Large intestine (tissue), 3 donors: ENCODE measurements at regions not wholly inside any gene's neighbourhood (a gene's known extent, or its start where the extent isn't known, plus 50 kb on each side); places are given as distances from the start of the nearest gene placed in this dataset.

Source experiments
- DNase-seq, 2 donors: peaks; one replicate each; pipeline versions ENCODE4 v3.0.0 to v3.0.0-alpha.2; 2013
- H3K27ac ChIP-seq: one replicate; pipeline ENCODE4 v1.5.1; 2013; ENCODE audit warnings: low read length
- H3K27me3 ChIP-seq: 2 replicates; pipeline ENCODE4 v1.6.1; 2013; ENCODE audit warnings: low read length; ENCODE audit not compliant: control insufficient read depth, insufficient read depth
- H3K36me3 ChIP-seq: 2 replicates; pipeline ENCODE4 v1.6.1; 2013; ENCODE audit warnings: low read length; ENCODE audit not compliant: control insufficient read depth, insufficient read depth
- H3K4me1 ChIP-seq: one replicate; pipeline ENCODE4 v1.6.1; 2013; ENCODE audit warnings: low read length; ENCODE audit not compliant: control insufficient read depth, insufficient read depth
- H3K4me3 ChIP-seq: one replicate; pipeline ENCODE4 v1.5.1; 2013; ENCODE audit warnings: low read length
- H3K9me3 ChIP-seq: one replicate; pipeline ENCODE4 v1.6.1; 2013; ENCODE audit warnings: mild to moderate bottlenecking, low read depth, low read length, moderate library complexity; ENCODE audit not compliant: control insufficient read depth
- WGBS: methylation state at CpG from one replicate; pipeline ENCODE4 v1.1.5; 2013; ENCODE audit warnings: low lambda C conversion rate; ENCODE audit not compliant: insufficient coverage; 5-methylcytosine and 5-hydroxymethylcytosine counted together

DNA sequence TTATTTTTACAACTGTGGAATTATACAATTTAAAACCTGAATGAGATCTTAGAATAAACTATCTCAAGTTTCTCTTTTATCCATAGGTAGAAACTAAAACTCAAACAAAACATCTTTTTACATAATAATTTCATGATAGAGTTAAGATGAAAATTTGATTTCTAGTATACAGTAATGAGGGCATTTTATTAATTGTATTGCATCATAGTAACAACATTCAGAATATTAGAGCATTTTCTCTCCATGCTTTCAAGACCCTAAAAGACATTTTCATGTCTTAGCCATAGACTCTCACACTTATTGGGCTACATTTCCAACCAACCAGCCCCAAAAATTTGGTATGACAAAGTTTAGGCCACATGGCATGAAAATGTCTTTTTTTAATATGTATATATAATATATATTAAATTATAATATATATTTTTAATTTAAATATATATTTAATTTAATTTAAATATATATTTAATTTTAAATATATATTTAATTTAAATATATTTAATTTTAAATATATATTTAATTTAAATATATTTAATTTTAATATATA, 195.7 kb upstream of the STEAP1 start:
- H3K9me3 ChIP-seq = no peaks in the 10 kb centered on the region
- DNase-seq = no peak
- H3K4me1 ChIP-seq = no peaks in the 10 kb centered on the region
- no peaks in the 10 kb centered on the region for H3K27me3 ChIP-seq
- no peaks in the 10 kb centered on the region for H3K36me3 ChIP-seq
- H3K4me3 ChIP-seq = no peak overlapping the region
- H3K27ac ChIP-seq = no peak overlapping the region

DNA sequence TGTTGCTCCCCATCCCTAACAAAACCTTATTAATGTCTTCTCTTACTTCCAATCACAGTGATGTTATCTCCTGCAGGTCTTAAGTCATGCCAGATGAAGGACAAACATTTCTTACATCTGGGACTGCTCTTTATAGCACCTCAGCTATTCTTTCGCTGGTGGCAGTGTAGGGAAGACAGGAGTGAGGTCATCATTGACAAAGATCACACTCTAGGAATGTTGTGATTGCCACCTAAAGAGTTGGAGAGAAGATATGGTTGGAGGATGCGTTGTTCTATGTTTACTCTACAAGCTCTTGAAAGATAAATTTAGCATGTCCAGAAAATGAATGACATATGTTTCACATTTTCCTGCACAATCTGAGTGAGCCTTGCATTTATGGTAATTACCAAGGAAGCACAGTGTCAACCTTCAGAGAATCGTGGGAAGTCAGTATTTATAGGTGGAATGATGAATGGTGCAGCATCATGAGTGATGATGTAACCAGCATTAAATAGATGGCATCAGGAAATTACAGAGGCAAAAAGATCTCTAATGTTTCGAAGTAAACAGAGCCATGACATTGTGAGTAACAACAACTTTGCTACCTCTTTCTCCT, 188.1 kb upstream of the STEAP1 start:
- H3K27ac ChIP-seq = no peak overlapping the region
- DNase-seq = no peak
- 80% methylated on average over 1 of the region's 4 CpGs for whole genome bisulfite sequencing
- no peaks in the 10 kb centered on the region for H3K27me3 ChIP-seq
- H3K9me3 ChIP-seq = no peaks in the 10 kb centered on the region
- no peaks in the 10 kb centered on the region for H3K36me3 ChIP-seq
- H3K4me1 ChIP-seq = no peaks in the 10 kb centered on the region
- no peak overlapping the region for H3K4me3 ChIP-seq

DNA sequence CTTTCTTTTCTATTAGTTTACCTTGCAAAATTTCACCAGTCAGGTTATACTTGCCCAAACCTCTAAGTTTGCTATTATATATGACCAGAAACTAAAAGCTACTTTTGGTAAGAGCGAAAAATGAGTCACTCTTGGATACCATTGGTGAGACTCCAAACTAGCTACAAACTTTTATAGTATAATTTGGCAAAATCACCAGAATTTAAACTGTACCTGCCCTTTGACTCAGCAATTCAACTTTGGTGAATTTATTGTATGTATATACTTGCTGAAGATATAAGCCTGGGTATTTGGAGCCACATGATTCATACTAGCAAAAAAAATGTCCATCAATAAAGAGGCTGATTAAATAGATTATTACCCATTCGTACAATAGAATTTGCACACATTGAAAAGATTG, 178.7 kb upstream of the STEAP1 start:
- no peaks in the 10 kb centered on the region for H3K36me3 ChIP-seq
- WGBS = 100% methylated on average over 1 of the region's 2 CpGs
- no peaks in the 10 kb centered on the region for H3K9me3 ChIP-seq
- no peak overlapping the region for H3K27ac ChIP-seq
- H3K4me3 ChIP-seq = no peak overlapping the region
- DNase-seq = no peak
- H3K27me3 ChIP-seq = no peaks in the 10 kb centered on the region
- no peaks in the 10 kb centered on the region for H3K4me1 ChIP-seq

DNA sequence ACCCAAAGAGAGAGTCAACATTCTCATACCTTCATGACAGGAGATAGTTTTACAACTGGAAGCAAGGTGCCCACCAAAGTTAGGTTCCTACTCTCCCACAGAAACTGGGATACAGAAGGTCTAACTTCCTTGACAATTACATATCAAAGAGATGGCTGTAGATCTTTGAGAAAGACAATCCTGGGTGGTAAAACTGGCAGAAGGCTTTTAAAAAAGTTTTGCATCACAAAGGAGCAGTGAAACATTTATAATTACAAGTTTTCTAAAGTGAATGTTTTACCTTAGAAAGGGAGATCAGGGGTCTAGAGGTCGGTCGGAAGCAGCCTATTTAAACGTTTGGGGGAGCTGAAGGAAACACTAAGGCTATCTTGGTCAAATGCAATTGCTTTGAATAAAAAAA, 166.6 kb upstream of the STEAP1 start:
- H3K4me3 ChIP-seq = no peak overlapping the region
- no peaks in the 10 kb centered on the region for H3K36me3 ChIP-seq
- WGBS = 40% methylated on average over 3 of the region's 3 CpGs
- no peaks in the 10 kb centered on the region for H3K9me3 ChIP-seq
- H3K27me3 ChIP-seq = no peaks in the 10 kb centered on the region
- no peak overlapping the region for H3K27ac ChIP-seq
- DNase-seq = no peak
- no peaks in the 10 kb centered on the region for H3K4me1 ChIP-seq

DNA sequence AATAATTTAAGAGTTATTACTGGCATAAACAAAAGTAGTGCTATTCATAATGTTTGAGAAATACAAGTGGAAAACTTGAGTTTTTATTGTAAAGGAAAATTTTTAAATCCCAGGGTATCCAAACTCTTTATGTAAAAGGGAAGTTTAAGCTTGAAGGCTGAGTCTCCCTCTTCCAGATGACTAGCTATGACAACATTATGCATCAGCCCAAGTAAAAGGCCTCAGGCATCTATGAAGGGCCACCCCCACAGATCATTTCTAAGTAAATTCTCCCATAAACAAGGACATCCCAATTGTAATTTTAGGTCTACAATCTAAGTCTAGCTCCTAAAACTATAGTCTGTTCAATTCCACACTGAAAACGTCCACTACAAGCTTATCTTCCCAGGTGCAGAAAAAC, 166.2 kb upstream of the STEAP1 start:
- no peak overlapping the region for H3K27ac ChIP-seq
- H3K4me3 ChIP-seq = no peak overlapping the region
- H3K4me1 ChIP-seq = no peaks in the 10 kb centered on the region
- no CpG with 5 or more reads among the region's 1 CpG for WGBS
- no peak for DNase-seq
- H3K9me3 ChIP-seq = no peaks in the 10 kb centered on the region
- H3K36me3 ChIP-seq = no peaks in the 10 kb centered on the region
- no peaks in the 10 kb centered on the region for H3K27me3 ChIP-seq

DNA sequence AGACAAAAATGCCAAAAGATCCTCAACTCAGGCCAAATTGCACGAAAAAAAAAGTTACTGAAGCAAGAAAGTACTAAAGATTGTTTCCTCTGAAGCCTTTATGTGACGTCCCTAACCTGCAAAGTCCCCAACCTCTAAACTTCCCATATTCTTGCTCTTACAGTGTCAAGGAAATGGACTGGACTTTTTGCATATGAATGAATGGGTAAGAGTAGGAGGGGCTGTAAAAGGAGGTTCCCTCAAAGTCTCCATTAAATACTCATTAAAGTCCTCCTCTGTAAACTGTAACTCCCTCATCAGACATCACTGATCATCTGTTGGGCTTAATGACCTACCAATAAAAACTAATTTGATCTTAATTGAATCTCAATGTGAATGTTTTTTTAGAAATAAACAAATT, 164.8 kb upstream of the STEAP1 start:
- no peak for DNase-seq
- H3K4me3 ChIP-seq = no peak overlapping the region
- no peaks in the 10 kb centered on the region for H3K9me3 ChIP-seq
- WGBS = 82% methylated on average over 2 of the region's 2 CpGs
- H3K4me1 ChIP-seq = no peaks in the 10 kb centered on the region
- no peaks in the 10 kb centered on the region for H3K36me3 ChIP-seq
- H3K27me3 ChIP-seq = no peaks in the 10 kb centered on the region
- H3K27ac ChIP-seq = no peak overlapping the region

DNA sequence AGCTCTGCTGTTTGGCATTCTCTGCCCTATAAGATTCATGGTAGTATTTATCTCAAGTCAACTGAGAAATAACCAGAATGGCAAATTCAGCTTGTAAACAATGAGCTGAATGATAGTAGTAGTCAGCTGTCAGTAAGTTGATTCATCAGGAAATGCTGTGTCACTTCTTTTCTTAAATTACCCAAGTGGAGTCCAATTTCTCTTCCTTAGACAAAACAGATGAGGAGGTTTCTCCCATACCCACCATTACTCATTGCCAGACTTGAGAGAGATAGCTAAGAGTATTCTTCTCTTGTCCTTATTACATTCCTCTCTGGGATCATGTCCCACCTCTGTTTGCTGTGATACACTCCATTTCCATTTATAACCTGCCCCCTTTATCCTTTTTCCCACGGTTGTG, 159.8 kb upstream of the STEAP1 start:
- H3K27ac ChIP-seq = no peak overlapping the region
- no CpG with 5 or more reads among the region's 1 CpG for WGBS
- no peak for DNase-seq
- H3K4me1 ChIP-seq = no peaks in the 10 kb centered on the region
- no peak overlapping the region for H3K4me3 ChIP-seq
- no peaks in the 10 kb centered on the region for H3K27me3 ChIP-seq
- no peaks in the 10 kb centered on the region for H3K36me3 ChIP-seq
- H3K9me3 ChIP-seq = no peaks in the 10 kb centered on the region

DNA sequence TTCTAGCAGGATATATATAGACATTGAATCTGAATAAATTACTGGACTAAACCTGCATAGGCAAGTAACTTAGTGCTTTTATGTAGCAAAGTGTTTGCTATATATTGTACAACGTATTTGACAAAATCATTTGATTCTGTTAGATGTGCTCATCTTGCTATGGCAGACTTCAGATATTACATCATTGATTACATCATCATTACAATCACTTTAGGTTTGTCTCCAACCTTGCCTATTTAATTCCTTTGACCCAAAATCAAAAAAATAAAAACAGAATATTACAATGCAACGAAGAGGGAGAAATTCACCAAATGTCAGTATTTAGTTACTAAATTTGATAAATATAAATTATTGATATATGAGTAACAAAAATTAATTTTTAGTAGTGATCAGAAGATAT, 155.7 kb upstream of the STEAP1 start:
- WGBS = 86% methylated on average over 1 of the region's 2 CpGs
- H3K4me1 ChIP-seq = no peaks in the 10 kb centered on the region
- H3K27me3 ChIP-seq = no peaks in the 10 kb centered on the region
- no peaks in the 10 kb centered on the region for H3K9me3 ChIP-seq
- H3K36me3 ChIP-seq = no peaks in the 10 kb centered on the region
- H3K4me3 ChIP-seq = no peak overlapping the region
- no peak overlapping the region for H3K27ac ChIP-seq
- DNase-seq = no peak

DNA sequence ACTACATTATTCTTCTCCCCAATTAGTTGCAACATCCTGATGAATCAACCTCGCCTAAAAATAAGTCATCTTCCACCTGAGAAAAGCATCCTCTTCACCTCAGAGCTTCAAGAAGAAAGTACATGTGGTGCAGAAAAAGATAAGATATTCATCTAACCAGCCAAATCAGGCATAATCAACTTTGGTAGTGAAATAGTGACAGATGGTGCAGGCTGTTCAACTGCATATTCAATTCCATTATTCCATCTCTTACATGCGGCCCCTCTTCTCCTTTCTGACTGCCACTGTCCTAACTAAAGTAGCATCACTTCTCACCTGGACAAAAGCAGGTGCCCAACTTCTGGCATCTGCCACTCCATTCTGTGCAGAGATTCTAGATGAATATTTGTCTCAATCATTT, 148.4 kb upstream of the STEAP1 start:
- H3K4me3 ChIP-seq = no peak overlapping the region
- no peak overlapping the region for H3K27ac ChIP-seq
- no peaks in the 10 kb centered on the region for H3K27me3 ChIP-seq
- no peaks in the 10 kb centered on the region for H3K36me3 ChIP-seq
- no peaks in the 10 kb centered on the region for H3K4me1 ChIP-seq
- no peak for DNase-seq
- 100% methylated on average over 2 of the region's 2 CpGs for WGBS
- H3K9me3 ChIP-seq = no peaks in the 10 kb centered on the region

DNA sequence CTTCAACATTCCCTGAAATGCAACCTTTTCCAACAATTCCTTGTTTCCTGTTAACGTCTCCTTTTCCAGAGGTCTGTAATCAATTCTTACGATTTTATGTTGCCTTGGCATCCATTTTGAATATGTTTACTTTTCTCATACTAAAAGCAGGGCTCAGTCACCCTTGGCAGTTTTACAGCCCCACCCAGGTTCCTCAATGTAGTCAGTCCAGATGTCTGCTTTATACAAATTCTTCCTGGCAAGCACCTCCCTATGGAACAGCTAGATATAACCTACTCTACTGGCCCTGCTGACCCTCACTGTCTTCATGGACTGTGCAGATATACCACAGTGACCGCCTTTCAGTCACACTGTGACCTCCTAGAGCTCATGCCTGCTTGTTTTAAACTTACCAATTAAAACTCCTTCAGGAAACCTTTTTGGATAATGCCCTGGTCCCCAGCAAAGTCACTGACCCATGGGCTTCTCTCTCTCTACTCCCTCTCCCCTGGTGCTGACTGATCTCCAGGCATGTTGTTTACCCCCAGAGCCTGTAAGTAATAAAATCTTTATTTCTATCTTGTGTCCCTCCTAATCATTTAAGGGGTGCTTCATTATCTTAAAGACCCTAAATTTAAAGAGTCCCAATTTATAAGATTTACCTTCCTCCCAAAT, 147.1 kb upstream of the STEAP1 start:
- Histone ChIP-seq H3K4me1 (no peaks in the 10 kb centered on the region), H3K9me3 (no peaks in the 10 kb centered on the region), H3K36me3 (no peaks in the 10 kb centered on the region), H3K27me3 (no peaks in the 10 kb centered on the region), H3K27ac (no peak overlapping the region), H3K4me3 (no peak overlapping the region)
- WGBS = no CpG with 5 or more reads among the region's 3 CpGs
- no peak for DNase-seq

DNA sequence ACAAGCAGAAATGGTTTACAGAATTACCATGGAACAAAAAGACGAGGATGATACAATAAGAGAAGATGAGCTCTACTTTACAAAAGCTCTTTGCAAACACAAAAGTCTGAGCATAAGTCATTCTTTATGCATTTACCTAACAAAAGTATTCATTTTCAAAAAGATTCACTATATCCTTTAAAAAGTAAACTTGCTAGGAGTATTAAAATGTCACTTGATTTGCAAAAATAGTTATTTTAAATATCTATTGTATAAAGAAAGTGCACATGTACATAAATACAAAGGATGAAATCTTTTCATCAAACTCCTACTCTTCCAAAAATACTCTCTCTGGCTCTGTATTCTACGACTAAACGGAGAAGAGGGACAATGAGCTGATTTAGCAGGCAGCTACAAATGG, 146.4 kb upstream of the STEAP1 start:
- Histone ChIP-seq H3K27me3 (no peaks in the 10 kb centered on the region), H3K36me3 (no peaks in the 10 kb centered on the region), H3K9me3 (no peaks in the 10 kb centered on the region), H3K27ac (no peak overlapping the region), H3K4me3 (no peak overlapping the region), H3K4me1 (no peaks in the 10 kb centered on the region)
- DNase-seq = no peak
- WGBS = 86% methylated on average over 1 of the region's 3 CpGs
